Endothelial cell of umbilical vein (primary cell): ENCODE measurements at regions not wholly inside any gene's neighbourhood (a gene's known extent, or its start where the extent isn't known, plus 50 kb on each side); places are given as distances from the start of the nearest gene placed in this dataset.

Source experiments
- BruUV-seq: library from RNA; stranded (reverse); fragments of 400-500 nt; replicated peaks from 2 replicates; lab custom pipeline; 2021; lab: Mats Ljungman, UMichigan
- CTCF ChIA-PET: fragments of 300-600, 350-600 bp; sonication (Branson Sonifier 250); formaldehyde crosslinking; loops from one replicate; lab custom pipeline; 2021; ENCODE audit warnings: antibody characterized with exemption, inconsistent platforms; lab: Charles Lee
- POLR2A ChIA-PET: fragments of 300-600, 350-600 bp; sonication (Branson Sonifier 250); formaldehyde crosslinking; loops from one replicate; lab custom pipeline; 2021; ENCODE audit warnings: antibody characterized with exemption, inconsistent platforms; lab: Charles Lee
- DNase-seq: peaks from one replicate; pipeline ENCODE4 v3.0.0-alpha.2; 2011; ENCODE audit warnings: low read depth, low spot score
- FAIRE-seq: peaks from 2 replicates; lab custom pipeline; 2011; peaks lifted over from hg19 to GRCh38; lab: Jason Lieb, UNC
- H2AFZ ChIP-seq: 2 replicates; pipeline ENCODE4 v1.6.0; 2012; ENCODE audit warnings: low read depth, low read length, control low read depth, inconsistent platforms
- H3K27ac ChIP-seq: 2 replicates; pipeline ENCODE4 v1.5.1; 2011; ENCODE audit warnings: low read depth, mild to moderate bottlenecking, control low read depth, low read length, moderate library complexity; ENCODE audit not compliant: insufficient read depth
- H3K27me3 ChIP-seq, 2 experiments: 2 replicates each; pipeline versions ENCODE4 v1.6.0 to v1.6.1; 2011; ENCODE audit warnings: low read length in 2 of 2, mixed read lengths in 1 of 2; ENCODE audit not compliant: control insufficient read depth in 2 of 2, insufficient read depth in 2 of 2
- H3K36me3 ChIP-seq, 2 experiments: 2 replicates in 1 of 2; 3 replicates in 1 of 2; pipeline ENCODE4 v1.5.1; 2011; ENCODE audit warnings: low read length in 2 of 2, mild to moderate bottlenecking in 1 of 2, moderate library complexity in 1 of 2; ENCODE audit not compliant: control insufficient read depth in 2 of 2, insufficient read depth in 2 of 2; ENCODE audit errors: extremely low read depth in 1 of 2
- H3K4me1 ChIP-seq: 3 replicates; pipeline ENCODE4 v1.5.1; 2011; ENCODE audit warnings: mild to moderate bottlenecking, low read length; ENCODE audit not compliant: control insufficient read depth, insufficient read depth; ENCODE audit errors: extremely low read depth
- H3K4me2 ChIP-seq: 2 replicates; pipeline ENCODE4 v1.6.1; 2011; ENCODE audit warnings: low read length, control low read depth, mixed read lengths; ENCODE audit not compliant: insufficient read depth
- H3K4me3 ChIP-seq, 3 experiments: fragments of 200-600 bp in 1 of 3; sonication (generic), shearing (Covaris generic) in 1 of 3; replicated peaks in 1 of 3; 2 replicates each; pipeline ENCODE4 v1.5.1; 2011 to 2016; ENCODE audit warnings: control low read depth in 3 of 3, low read length in 3 of 3, mild to moderate bottlenecking in 2 of 3, inconsistent platforms in 1 of 3, low read depth in 1 of 3, moderate library complexity in 1 of 3; ENCODE audit not compliant: insufficient read depth in 1 of 3
- H3K79me2 ChIP-seq: 2 replicates; pipeline ENCODE4 v1.6.0; 2012; ENCODE audit warnings: low read length, inconsistent platforms; ENCODE audit not compliant: control insufficient read depth, insufficient read depth
- H3K9ac ChIP-seq: replicated peaks from 2 replicates; pipeline ENCODE3; 2011; ENCODE audit warnings: low read length, control low read depth; ENCODE audit not compliant: insufficient read depth; ENCODE audit errors: extremely low read depth
- H3K9me1 ChIP-seq: replicated peaks from 3 replicates; pipeline ENCODE4 v1.6.0; 2011; ENCODE audit warnings: mild to moderate bottlenecking, low read length; ENCODE audit not compliant: control insufficient read depth, insufficient read depth; ENCODE audit errors: extremely low read depth
- H3K9me3 ChIP-seq: replicated peaks from 2 replicates; pipeline ENCODE4 v1.5.1; 2012; ENCODE audit warnings: low read length, inconsistent platforms; ENCODE audit not compliant: control insufficient read depth, insufficient read depth
- H4K20me1 ChIP-seq: replicated peaks from 2 replicates; pipeline ENCODE3; 2011; ENCODE audit warnings: mild to moderate bottlenecking, low read length; ENCODE audit not compliant: control insufficient read depth, insufficient read depth; ENCODE audit errors: extremely low read depth
- EZH2 ChIP-seq: IDR thresholded peaks from 2 replicates; pipeline ENCODE4 v1.6.1; 2012; ENCODE audit warnings: borderline replicate concordance, low read depth, mild to moderate bottlenecking, moderate library complexity, low read length, inconsistent platforms; ENCODE audit not compliant: severe bottlenecking
- JUN ChIP-seq: IDR thresholded peaks from 2 replicates; pipeline ENCODE4 v1.6.1; 2011; ENCODE audit warnings: borderline replicate concordance, low read depth; ENCODE audit not compliant: insufficient read length, insufficient read depth
- POLR2AphosphoS5 ChIP-seq: IDR thresholded peaks from 2 replicates; pipeline ENCODE4 v1.6.1; 2012; ENCODE audit warnings: low read depth, mild to moderate bottlenecking, control low read depth, low read length, moderate library complexity; ENCODE audit not compliant: insufficient read depth
- dilution Hi-C: fragments of 300-500 bp; cut with MboI; formaldehyde crosslinking; loops from one replicate; pipeline ENCODE4 v1.15.0; 2019; ENCODE audit warnings: low sequenced_read_pairs; ENCODE audit not compliant: extremely low pct_ligation_motif_present
- intact Hi-C: fragments of 100-400 bp; cut with micrococcal nuclease; formaldehyde crosslinking; loops from one replicate; pipeline ENCODE4 v1.10.0; 2022
- TF ChIP-seq, protein P1 (sequence below): IDR thresholded peaks from 2 replicates; pipeline ENCODE4 v1.6.1; 2011; ENCODE audit not compliant: insufficient read depth, insufficient read length
- TF ChIP-seq, protein P2 (sequence below), 2 donors: IDR thresholded peaks; 1 replicate in 1 of 2; 2 replicates in 1 of 2; pipeline ENCODE4 v1.5.1; 2011; ENCODE audit warnings: low read length in 2 of 2, mild to moderate bottlenecking in 2 of 2, moderate library complexity in 2 of 2, control low read depth in 1 of 2, inconsistent platforms in 1 of 2, low read depth in 1 of 2; ENCODE audit not compliant: insufficient read depth in 1 of 2; ENCODE audit errors: extremely low read depth in 1 of 2

DNA sequence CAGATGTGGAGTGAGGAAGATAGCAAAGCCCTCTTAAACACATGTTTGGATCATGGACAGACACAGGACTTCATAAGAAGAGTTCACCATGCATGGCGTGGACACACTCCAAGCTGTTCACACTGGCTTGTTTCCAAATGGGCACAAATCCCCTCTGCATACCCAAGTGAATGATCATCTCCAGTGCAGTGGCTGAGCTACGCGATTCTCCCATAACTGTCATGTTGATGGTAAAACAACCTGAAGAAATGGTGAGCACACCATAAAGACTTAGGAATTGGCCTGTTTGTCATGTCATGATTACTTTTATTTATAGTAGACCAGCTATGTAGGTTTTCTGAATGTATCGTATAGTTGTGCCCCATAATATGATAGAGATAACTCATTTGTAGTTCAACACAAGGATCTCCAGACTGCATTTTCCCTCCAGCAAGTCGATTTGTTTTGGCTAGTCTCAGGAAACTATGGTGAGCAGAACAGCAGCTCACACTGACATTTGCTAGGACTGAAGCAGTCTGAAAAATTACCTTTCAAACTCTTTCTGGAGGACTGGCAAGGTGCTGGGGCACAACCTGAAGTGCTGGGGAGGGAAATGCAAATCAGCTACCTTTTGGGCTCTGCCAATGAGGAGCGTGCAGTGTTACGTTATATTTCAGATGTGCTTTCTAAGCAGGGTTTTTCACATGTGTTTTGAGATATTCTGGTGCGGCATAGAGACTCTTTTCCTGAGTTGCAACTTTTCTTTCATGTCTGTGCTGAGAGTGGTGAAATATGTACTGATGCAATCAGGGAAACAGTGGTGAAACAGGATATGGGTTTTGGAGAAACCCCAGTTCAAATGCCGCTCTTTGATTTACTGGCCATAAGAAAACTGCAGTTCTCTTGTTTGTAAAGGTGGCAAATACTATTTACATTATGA is 629.6 kb upstream of the DPP6 start:
- H3K4me1 ChIP-seq = no peaks in the 10 kb centered on the region
- no peaks in the 10 kb centered on the region for H3K27me3 ChIP-seq
- no peaks in the 10 kb centered on the region for H3K36me3 ChIP-seq
- no peak for DNase-seq
- H3K4me2 ChIP-seq = no peak overlapping the region
- BruUV-seq = no TSS peak
- no peaks in the 10 kb centered on the region for H3K79me2 ChIP-seq
- intact Hi-C loops (no loop called here), dilution Hi-C loops (no loop called here)
- H3K27ac ChIP-seq = no peak overlapping the region
- H3K9me3 ChIP-seq = peaks cover 9% of the 10 kb centered on the region
- H4K20me1 ChIP-seq = no peaks in the 10 kb centered on the region
- FAIRE-seq = no peak
- TF ChIP-seq, protein P1, sequence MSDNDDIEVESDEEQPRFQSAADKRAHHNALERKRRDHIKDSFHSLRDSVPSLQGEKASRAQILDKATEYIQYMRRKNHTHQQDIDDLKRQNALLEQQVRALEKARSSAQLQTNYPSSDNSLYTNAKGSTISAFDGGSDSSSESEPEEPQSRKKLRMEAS = no peak
- TF ChIP-seq POLR2AphosphoS5 = no peak
- TF ChIP-seq, protein P2, sequence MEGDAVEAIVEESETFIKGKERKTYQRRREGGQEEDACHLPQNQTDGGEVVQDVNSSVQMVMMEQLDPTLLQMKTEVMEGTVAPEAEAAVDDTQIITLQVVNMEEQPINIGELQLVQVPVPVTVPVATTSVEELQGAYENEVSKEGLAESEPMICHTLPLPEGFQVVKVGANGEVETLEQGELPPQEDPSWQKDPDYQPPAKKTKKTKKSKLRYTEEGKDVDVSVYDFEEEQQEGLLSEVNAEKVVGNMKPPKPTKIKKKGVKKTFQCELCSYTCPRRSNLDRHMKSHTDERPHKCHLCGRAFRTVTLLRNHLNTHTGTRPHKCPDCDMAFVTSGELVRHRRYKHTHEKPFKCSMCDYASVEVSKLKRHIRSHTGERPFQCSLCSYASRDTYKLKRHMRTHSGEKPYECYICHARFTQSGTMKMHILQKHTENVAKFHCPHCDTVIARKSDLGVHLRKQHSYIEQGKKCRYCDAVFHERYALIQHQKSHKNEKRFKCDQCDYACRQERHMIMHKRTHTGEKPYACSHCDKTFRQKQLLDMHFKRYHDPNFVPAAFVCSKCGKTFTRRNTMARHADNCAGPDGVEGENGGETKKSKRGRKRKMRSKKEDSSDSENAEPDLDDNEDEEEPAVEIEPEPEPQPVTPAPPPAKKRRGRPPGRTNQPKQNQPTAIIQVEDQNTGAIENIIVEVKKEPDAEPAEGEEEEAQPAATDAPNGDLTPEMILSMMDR (IDR thresholded peaks at IDR 0.05; ENCODE audit: extremely low read depth in 1 of 2, insufficient read depth in 1 of 2, low read depth in 1 of 2, low read length in 2 of 2) = no peak
- no peak for TF ChIP-seq EZH2
- no peak for TF ChIP-seq JUN
- H3K9ac ChIP-seq = no peak overlapping the region
- H2AFZ ChIP-seq = no peak overlapping the region
- H3K4me3 ChIP-seq = no peak overlapping the region
- CTCF ChIA-PET = no interaction called here
- no peaks in the 10 kb centered on the region for H3K9me1 ChIP-seq
- POLR2A ChIA-PET = no interaction called here
